Upper lobe of right lung (tissue), 1 donor: ENCODE measurements at regions not wholly inside any gene's neighbourhood (a gene's known extent, or its start where the extent isn't known, plus 50 kb on each side); places are given as distances from the start of the nearest gene placed in this dataset.

ENCODE experiments used
- ATAC-seq: fragments of 200-7000 bp; cut with Tn5 transposase; one replicate; pipeline ENCODE4 v1.9.1; 2020; ENCODE audit warnings: mild to moderate bottlenecking, moderate library complexity
- DNase-seq: peaks from one replicate; pipeline ENCODE4 v3.0.0-alpha.2; 2020
- H3K27ac ChIP-seq: fragments of 200-600 bp; one replicate; pipeline ENCODE4 v1.8.0; 2022
- H3K27me3 ChIP-seq: fragments of 200-600 bp; one replicate; pipeline ENCODE4 v1.8.0; 2022; ENCODE audit warnings: mild to moderate bottlenecking
- H3K36me3 ChIP-seq: fragments of 200-600 bp; one replicate; pipeline ENCODE4 v1.8.0; 2022
- H3K4me1 ChIP-seq: fragments of 200-600 bp; one replicate; pipeline ENCODE4 v1.8.0; 2022
- H3K4me3 ChIP-seq: fragments of 200-600 bp; one replicate; pipeline ENCODE4 v1.8.0; 2022; ENCODE audit warnings: mild to moderate bottlenecking
- H3K9me3 ChIP-seq: fragments of 200-600 bp; one replicate; pipeline ENCODE4 v1.8.0; 2022
- CTCF ChIP-seq: fragments of 200-600 bp; IDR thresholded peaks from one replicate; pipeline ENCODE4 v1.8.0; 2022; ENCODE audit warnings: antibody characterized with exemption
- intact Hi-C: fragments of 100-400 bp; cut with DNase I; formaldehyde crosslinking; loops from one replicate; pipeline ENCODE4 v1.11.0; 2022
- donor health status: DM: no; HTN: yes; CAD: no; lungs with severe emphysema.

GRCh38 chr16:50497592-50497991, 50.6 kb upstream of the NKD1 start:
- intact Hi-C loops: no loop called here
- no peak for TF ChIP-seq CTCF
- Histone ChIP-seq H3K4me1 (no peaks in the 10 kb centered on the region), H3K27me3 (no peaks in the 10 kb centered on the region), H3K4me3 (no peak overlapping the region), H3K9me3 (no peaks in the 10 kb centered on the region), H3K27ac (no peak overlapping the region), H3K36me3 (no peaks in the 10 kb centered on the region)
- DNase-seq (no peak), ATAC-seq (no peak)

GRCh38 chr16:50496990-50497389, 51.2 kb upstream of the NKD1 start:
- Histone ChIP-seq H3K9me3 (no peaks in the 10 kb centered on the region), H3K27ac (no peak overlapping the region), H3K4me3 (no peak overlapping the region), H3K4me1 (no peaks in the 10 kb centered on the region), H3K36me3 (no peaks in the 10 kb centered on the region), H3K27me3 (no peaks in the 10 kb centered on the region)
- ATAC-seq (no peak), DNase-seq (no peak)
- TF ChIP-seq CTCF: no peak
- intact Hi-C loops: no loop called here

GRCh38 chr16:50495673-50496072, 52.5 kb upstream of the NKD1 start:
- DNase-seq: no peak
- Histone ChIP-seq H3K27me3 (no peaks in the 10 kb centered on the region), H3K4me1 (no peaks in the 10 kb centered on the region), H3K9me3 (no peaks in the 10 kb centered on the region), H3K36me3 (no peaks in the 10 kb centered on the region), H3K27ac (no peak overlapping the region), H3K4me3 (no peak overlapping the region)
- no peak for TF ChIP-seq CTCF
- no peak for ATAC-seq
- intact Hi-C loops: no loop called here

- no peak for ATAC-seq
- intact Hi-C loops: no loop called here
- H3K9me3 ChIP-seq: no peaks in the 10 kb centered on the region
- no peak overlapping the region for H3K4me3 ChIP-seq
- DNase-seq: no peak
- no peaks in the 10 kb centered on the region for H3K36me3 ChIP-seq
- no peak overlapping the region for H3K27ac ChIP-seq
- H3K27me3 ChIP-seq: no peaks in the 10 kb centered on the region
- no peaks in the 10 kb centered on the region for H3K4me1 ChIP-seq
- TF ChIP-seq CTCF: no peak
Measured at GRCh38 chr16:50494501-50495491, 53.4 kb upstream of the NKD1 start.

GRCh38 chr16:50491516-50491915, 56.7 kb upstream of the NKD1 start:
- DNase-seq: no peak
- TF ChIP-seq CTCF: no peak
- ATAC-seq: no peak
- Histone ChIP-seq H3K36me3 (no peaks in the 10 kb centered on the region), H3K27me3 (no peaks in the 10 kb centered on the region), H3K9me3 (no peaks in the 10 kb centered on the region), H3K27ac (no peak overlapping the region), H3K4me3 (no peak overlapping the region), H3K4me1 (no peaks in the 10 kb centered on the region)
- intact Hi-C loops: no loop called here
